ENCODE measurements at regions not wholly inside any gene's neighbourhood (a gene's known extent, or its start where the extent isn't known, plus 50 kb on each side); places are given as distances from the start of the nearest gene placed in this dataset.

DNA sequence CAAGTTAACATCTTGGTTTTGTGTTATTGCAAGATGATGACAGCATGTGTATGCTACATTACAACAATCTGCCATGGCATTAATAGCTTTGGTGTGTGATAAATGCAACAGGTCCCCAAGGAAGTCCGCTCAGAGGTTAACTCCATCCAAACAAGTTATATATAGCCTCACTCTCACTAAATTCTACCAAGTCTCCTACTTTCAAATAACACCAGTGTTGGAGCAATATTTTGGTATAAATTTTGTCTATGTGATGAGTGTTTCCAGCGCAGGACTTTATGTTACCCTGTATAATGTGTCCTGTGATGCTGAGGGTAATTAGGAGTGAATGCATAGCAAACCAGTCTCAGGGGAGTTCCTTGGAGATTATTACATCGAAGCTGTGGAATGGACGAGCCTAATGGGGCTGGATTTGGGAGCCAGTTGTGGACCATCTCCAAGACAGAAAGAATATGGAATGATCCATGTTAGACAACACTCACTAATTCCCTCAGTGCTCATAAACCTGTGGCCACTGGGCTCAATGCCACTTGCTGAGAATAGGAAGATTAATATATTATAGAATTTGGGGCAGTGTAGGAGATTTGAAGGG lies 127.6 kb upstream of the CXCL12 start:
- Histone ChIP-seq H3K4me1 (peaks cover 0 to 10% (median 0%) of the 10 kb centered on the region in 9 donors), H3K27ac (no peak overlapping the region), H3K4me3 (no peak overlapping the region), H3K9me3 (no peaks in the 10 kb centered on the region), H3K36me3 (no peaks in the 10 kb centered on the region), H3K27me3 (peaks cover 0 to 5% (median 0%) of the 10 kb centered on the region in 7 donors)
- TF ChIP-seq, protein P1, sequence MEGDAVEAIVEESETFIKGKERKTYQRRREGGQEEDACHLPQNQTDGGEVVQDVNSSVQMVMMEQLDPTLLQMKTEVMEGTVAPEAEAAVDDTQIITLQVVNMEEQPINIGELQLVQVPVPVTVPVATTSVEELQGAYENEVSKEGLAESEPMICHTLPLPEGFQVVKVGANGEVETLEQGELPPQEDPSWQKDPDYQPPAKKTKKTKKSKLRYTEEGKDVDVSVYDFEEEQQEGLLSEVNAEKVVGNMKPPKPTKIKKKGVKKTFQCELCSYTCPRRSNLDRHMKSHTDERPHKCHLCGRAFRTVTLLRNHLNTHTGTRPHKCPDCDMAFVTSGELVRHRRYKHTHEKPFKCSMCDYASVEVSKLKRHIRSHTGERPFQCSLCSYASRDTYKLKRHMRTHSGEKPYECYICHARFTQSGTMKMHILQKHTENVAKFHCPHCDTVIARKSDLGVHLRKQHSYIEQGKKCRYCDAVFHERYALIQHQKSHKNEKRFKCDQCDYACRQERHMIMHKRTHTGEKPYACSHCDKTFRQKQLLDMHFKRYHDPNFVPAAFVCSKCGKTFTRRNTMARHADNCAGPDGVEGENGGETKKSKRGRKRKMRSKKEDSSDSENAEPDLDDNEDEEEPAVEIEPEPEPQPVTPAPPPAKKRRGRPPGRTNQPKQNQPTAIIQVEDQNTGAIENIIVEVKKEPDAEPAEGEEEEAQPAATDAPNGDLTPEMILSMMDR (IDR thresholded peaks at IDR 0.05) = no peak
- no peak for DNase-seq
- intact Hi-C loops (cut with DNase I) = no loop called here
- ATAC-seq = no peak
- WGBS, 2 donors = 55 to 64% methylated on average over 4 of the region's 4 CpGs

DNA sequence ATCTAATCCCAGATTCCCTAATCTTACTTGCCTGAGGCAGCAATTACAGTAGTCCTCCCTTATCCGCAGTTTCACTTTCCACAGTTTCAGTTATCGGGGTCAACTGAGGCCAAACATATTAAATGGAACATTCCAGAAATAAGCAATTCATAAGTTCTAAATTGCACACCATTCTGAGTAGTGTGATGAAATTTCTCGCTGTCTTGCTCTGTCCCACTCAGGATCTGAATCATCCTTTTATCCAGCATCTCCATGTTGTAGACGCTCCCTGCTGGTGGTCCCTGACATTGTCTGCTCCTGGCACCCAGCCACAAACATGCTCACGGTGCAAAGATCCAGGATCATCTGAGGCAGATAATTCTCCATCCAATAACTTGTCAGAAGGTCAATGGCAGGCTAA lies 128.7 kb upstream of the CXCL12 start:
- ATAC-seq (peak in 2 of 8 donors; percentile 10 to 54), DNase-seq (no peak)
- no peaks in the 10 kb centered on the region for H3K9me3 ChIP-seq
- H3K27ac ChIP-seq = no peak overlapping the region
- H3K4me1 ChIP-seq = peaks cover 0 to 10% (median 0%) of the 10 kb centered on the region in 9 donors
- H3K36me3 ChIP-seq = no peaks in the 10 kb centered on the region
- TF ChIP-seq, protein P1 (IDR thresholded peaks at IDR 0.05) = peak in 4 of 9 donors; percentile 6 to 31 (median 21)
- H3K27me3 ChIP-seq = no peaks in the 10 kb centered on the region
- intact Hi-C loops (cut with DNase I) = no loop called here
- WGBS, 2 donors = 55 to 56% methylated on average over 5 of the region's 5 CpGs
- H3K4me3 ChIP-seq = no peak overlapping the region

DNA sequence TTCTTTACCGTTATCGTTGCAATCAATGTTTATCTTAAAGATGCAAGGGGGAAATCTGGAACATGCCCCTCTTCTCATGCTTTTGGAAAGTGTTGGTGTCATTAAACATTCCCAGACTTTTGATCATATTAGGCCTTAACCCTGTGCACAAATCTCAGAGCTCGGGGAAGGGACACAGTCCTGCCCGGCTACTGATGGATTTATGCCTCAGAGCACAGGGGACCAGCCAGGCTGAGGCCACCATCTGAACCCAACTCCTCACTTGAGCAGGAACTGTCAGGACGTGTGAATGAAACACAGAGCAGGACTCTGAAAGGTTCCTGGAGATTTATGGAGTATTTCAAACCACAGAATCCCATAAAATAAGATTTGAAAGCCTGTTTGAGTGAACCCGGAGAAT lies 132.0 kb upstream of the CXCL12 start:
- intact Hi-C loops (cut with DNase I) = loop anchor here in 1 of 10 donors (5.0 kb wide), 1 partner anchor 850 kb away; no protein-coding TSS in a partner anchor
- TF ChIP-seq, protein P1 (IDR thresholded peaks at IDR 0.05) = no peak
- DNase-seq (no peak), ATAC-seq (no peak)
- H3K27ac ChIP-seq = no peak overlapping the region
- H3K4me3 ChIP-seq = no peak overlapping the region
- 53 to 61% methylated on average over 6 of the region's 6 CpGs for WGBS, 2 donors
- H3K36me3 ChIP-seq = no peaks in the 10 kb centered on the region
- H3K27me3 ChIP-seq = no peaks in the 10 kb centered on the region
- peaks cover 0 to 10% (median 0%) of the 10 kb centered on the region in 9 donors for H3K4me1 ChIP-seq
- H3K9me3 ChIP-seq = peaks cover 0 to 4% (median 0%) of the 10 kb centered on the region in 11 donors

DNA sequence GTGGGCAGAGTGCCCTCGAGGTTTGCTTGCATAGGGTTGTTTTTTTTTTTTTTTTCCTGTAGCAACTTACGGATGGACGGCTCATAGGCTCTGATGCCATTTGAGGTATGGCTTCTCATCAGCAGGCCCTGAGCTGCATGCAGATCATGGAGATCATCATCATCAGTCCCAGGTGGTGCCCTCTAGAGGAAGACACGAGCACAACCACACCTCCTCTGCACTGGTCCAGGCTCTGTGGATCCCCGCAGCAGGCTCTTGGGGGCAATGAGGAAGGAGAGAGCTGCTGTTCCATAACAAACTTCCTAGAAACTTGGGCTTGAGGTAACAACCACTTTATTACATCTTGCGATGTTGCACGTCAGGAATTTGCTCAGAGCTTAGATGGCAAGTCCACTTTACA lies 132.7 kb upstream of the CXCL12 start:
- Histone ChIP-seq H3K9me3 (peaks cover 0 to 4% (median 0%) of the 10 kb centered on the region in 11 donors), H3K4me1 (peaks cover 0 to 9% (median 0%) of the 10 kb centered on the region in 9 donors), H3K27me3 (no peaks in the 10 kb centered on the region), H3K27ac (no peak overlapping the region), H3K36me3 (no peaks in the 10 kb centered on the region), H3K4me3 (no peak overlapping the region)
- TF ChIP-seq, protein P1 (IDR thresholded peaks at IDR 0.05) = peak in 4 of 9 donors; percentile 15 to 29 (median 24)
- 84 to 86% methylated on average over 7 of the region's 7 CpGs for WGBS, 2 donors
- DNase-seq = no peak
- ATAC-seq = no peak
- intact Hi-C loops (cut with DNase I) = loop anchor here in 1 of 10 donors (5.0 kb wide), 1 partner anchor 850 kb away; no protein-coding TSS in a partner anchor

Measured in heart right ventricle (tissue), 16 donors.